GM23248 (cell line): ENCODE measurements at regions not wholly inside any gene's neighbourhood (a gene's known extent, or its start where the extent isn't known, plus 50 kb on each side); places are given as distances from the start of the nearest gene placed in this dataset.

ENCODE experiments used
- EZH2 ChIP-seq: fragments of 200-600 bp; sonication (generic); IDR thresholded peaks from 2 replicates; pipeline ENCODE4 v1.6.1; 2018; ENCODE audit warnings: antibody characterized with exemption, mild to moderate bottlenecking; ENCODE audit not compliant: insufficient read depth, poor library complexity, severe bottlenecking
- EZH2phosphoT487 ChIP-seq: fragments of 200-600 bp; sonication (generic); IDR thresholded peaks from 2 replicates; pipeline ENCODE4 v1.6.1; 2018; ENCODE audit warnings: antibody characterized with exemption, moderate library complexity, mild to moderate bottlenecking, low read depth; ENCODE audit not compliant: insufficient read depth

DNA sequence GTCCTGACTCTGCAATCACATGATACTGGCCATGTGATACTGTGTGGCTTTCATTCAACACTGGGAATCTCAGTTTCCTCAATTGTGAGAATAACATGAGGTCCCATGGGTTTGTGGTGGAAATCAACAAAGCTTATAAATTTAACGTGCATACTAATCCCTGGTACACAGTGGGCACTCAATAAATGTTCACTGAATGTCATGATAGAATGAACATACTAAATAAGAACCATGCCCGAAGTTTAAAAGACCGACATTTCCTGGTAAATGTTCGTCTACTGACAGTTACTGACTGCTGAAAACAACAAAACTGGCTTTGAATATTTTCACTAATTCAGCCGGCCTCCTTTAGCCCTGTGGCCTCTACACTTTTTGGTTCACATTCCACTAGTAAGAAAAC is 62.3 kb upstream of the CCT8L2 start:
- no peak for TF ChIP-seq EZH2phosphoT487
- TF ChIP-seq EZH2: no peak
